H9 (cell line): ENCODE measurements at regions not wholly inside any gene's neighbourhood (a gene's known extent, or its start where the extent isn't known, plus 50 kb on each side); places are given as distances from the start of the nearest gene placed in this dataset.

ENCODE experiments used
- DNase-seq: peaks from one replicate; pipeline ENCODE4 v3.0.0-alpha.2; 2017
- H2AFZ ChIP-seq: one replicate; pipeline ENCODE4 v1.6.1; 2013; ENCODE audit warnings: mild to moderate bottlenecking, low read length, control low read depth, moderate library complexity
- H2AK5ac ChIP-seq: 2 replicates; pipeline ENCODE4 v1.6.1; 2013; ENCODE audit warnings: low read length, control low read depth, mixed read lengths; ENCODE audit not compliant: insufficient read length
- H2BK120ac ChIP-seq: one replicate; pipeline ENCODE4 v1.6.1; 2013; ENCODE audit warnings: low read depth, mild to moderate bottlenecking, low read length, control low read depth, inconsistent platforms; ENCODE audit not compliant: poor library complexity, severe bottlenecking
- H2BK12ac ChIP-seq: 2 replicates; pipeline ENCODE4 v1.6.1; 2013; ENCODE audit warnings: low read length, control low read depth, mixed read lengths, low read depth; ENCODE audit not compliant: insufficient read length
- H2BK15ac ChIP-seq: 2 replicates; pipeline ENCODE4 v1.6.1; 2013; ENCODE audit warnings: low read depth, low read length, control low read depth
- H2BK20ac ChIP-seq: one replicate; pipeline ENCODE4 v1.6.1; 2013; ENCODE audit warnings: low read depth, mild to moderate bottlenecking, low read length, control low read depth, inconsistent platforms; ENCODE audit not compliant: poor library complexity, severe bottlenecking
- H2BK5ac ChIP-seq: 2 replicates; pipeline ENCODE4 v1.6.1; 2013; ENCODE audit warnings: low read length, control low read depth, mixed read lengths; ENCODE audit not compliant: insufficient read length
- H3K14ac ChIP-seq: 2 replicates; pipeline ENCODE4 v1.6.1; 2013; ENCODE audit warnings: low read length, control low read depth; ENCODE audit not compliant: insufficient read depth
- H3K18ac ChIP-seq: 2 replicates; pipeline ENCODE4 v1.6.1; 2013; ENCODE audit warnings: low read depth, mild to moderate bottlenecking, mixed read lengths, low read length, control low read depth; ENCODE audit not compliant: insufficient read length
- H3K23ac ChIP-seq: 2 replicates; pipeline ENCODE4 v1.6.1; 2013; ENCODE audit warnings: low read length, control low read depth, mixed read lengths, low read depth; ENCODE audit not compliant: insufficient read length
- H3K23me2 ChIP-seq: 2 replicates; pipeline ENCODE4 v1.6.1; 2013; ENCODE audit warnings: low read depth, mild to moderate bottlenecking, mixed read lengths, low read length, control low read depth; ENCODE audit not compliant: insufficient read length, poor library complexity, severe bottlenecking
- H3K27ac ChIP-seq: 2 replicates; pipeline ENCODE4 v1.5.1; 2013; ENCODE audit warnings: low read length, control low read depth, mixed read lengths, low read depth; ENCODE audit not compliant: insufficient read length
- H3K27me3 ChIP-seq: 2 replicates; pipeline ENCODE4 v1.6.1; 2013; ENCODE audit warnings: low read length, control low read depth, inconsistent platforms; ENCODE audit not compliant: insufficient read depth
- H3K4ac ChIP-seq: 2 replicates; pipeline ENCODE4 v1.6.1; 2013; ENCODE audit warnings: low read depth, mild to moderate bottlenecking, control low read depth, inconsistent platforms, low read length, moderate library complexity
- H3K4me1 ChIP-seq: 2 replicates; pipeline ENCODE4 v1.6.1; 2013; ENCODE audit warnings: low read length, control low read depth, inconsistent platforms; ENCODE audit not compliant: insufficient read depth
- H3K4me2 ChIP-seq: 2 replicates; pipeline ENCODE4 v1.6.1; 2013; ENCODE audit warnings: low read length, control low read depth, mixed read lengths; ENCODE audit not compliant: insufficient read length, insufficient read depth
- H3K56ac ChIP-seq: 2 replicates; pipeline ENCODE4 v1.6.1; 2013; ENCODE audit warnings: low read depth, mild to moderate bottlenecking, mixed read lengths, low read length, control low read depth; ENCODE audit not compliant: insufficient read length
- H3K79me1 ChIP-seq: 2 replicates; pipeline ENCODE4 v1.6.1; 2013; ENCODE audit warnings: low read depth, mild to moderate bottlenecking, moderate library complexity, low read length, control low read depth, inconsistent platforms; ENCODE audit not compliant: insufficient read depth, poor library complexity, severe bottlenecking
- H3K79me2 ChIP-seq: 2 replicates; pipeline ENCODE4 v1.6.1; 2013; ENCODE audit warnings: low read length, control low read depth, inconsistent platforms; ENCODE audit not compliant: insufficient read depth
- H3K9ac ChIP-seq: 2 replicates; pipeline ENCODE4 v1.6.1; 2013; ENCODE audit warnings: low read length, control low read depth, mixed read lengths; ENCODE audit not compliant: insufficient read length; ENCODE audit errors: extremely low read depth
- H3K9me3 ChIP-seq: one replicate; pipeline ENCODE4 v1.6.1; 2013; ENCODE audit warnings: low read depth, low read length, inconsistent platforms; ENCODE audit not compliant: control insufficient read depth
- H3T11ph ChIP-seq: one replicate; pipeline ENCODE4 v1.6.1; 2013; ENCODE audit warnings: mild to moderate bottlenecking, low read length, control low read depth, inconsistent platforms
- H4K20me1 ChIP-seq: one replicate; pipeline ENCODE4 v1.6.1; 2013; ENCODE audit not compliant: control insufficient read depth, insufficient read length, insufficient read depth
- H4K5ac ChIP-seq: 2 replicates; pipeline ENCODE4 v1.6.1; 2013; ENCODE audit warnings: low read depth, mild to moderate bottlenecking, mixed read lengths, low read length, control low read depth; ENCODE audit not compliant: insufficient read length
- H4K8ac ChIP-seq: replicated peaks from 2 replicates; pipeline ENCODE4 v1.6.1; 2013; ENCODE audit warnings: low read length, control low read depth, mixed read lengths, low read depth; ENCODE audit not compliant: insufficient read length
- H4K91ac ChIP-seq: 2 replicates; pipeline ENCODE4 v1.6.1; 2013; ENCODE audit warnings: low read depth, mild to moderate bottlenecking, moderate library complexity, mixed read lengths, low read length, control low read depth; ENCODE audit not compliant: insufficient read length
- H3K27ac Mint-ChIP-seq, 3 experiments: 2 replicates in 2 of 3; 3 replicates in 1 of 3; pipeline ENCODE4 v1.8.0; 2020 to 2021; ENCODE audit warnings: mixed read lengths in 3 of 3, mild to moderate bottlenecking in 1 of 3, moderate library complexity in 1 of 3
- H3K27me3 Mint-ChIP-seq: 2 replicates; pipeline ENCODE4 v1.8.0; 2021; ENCODE audit warnings: low read depth, mild to moderate bottlenecking, moderate library complexity, mixed read lengths
- H3K36me3 Mint-ChIP-seq, 3 experiments: 2 replicates in 2 of 3; 3 replicates in 1 of 3; pipeline ENCODE4 v1.8.0; 2020 to 2021; ENCODE audit warnings: low read depth in 3 of 3, mixed read lengths in 3 of 3; ENCODE audit not compliant: insufficient read depth in 1 of 3
- H3K4me1 Mint-ChIP-seq, 2 experiments: 2 replicates each; pipeline ENCODE4 v1.8.0; 2020; ENCODE audit warnings: mixed read lengths in 2 of 2
- H3K4me3 Mint-ChIP-seq, 2 experiments: 2 replicates in 1 of 2; 3 replicates in 1 of 2; pipeline ENCODE4 v1.8.0; 2020 to 2021; ENCODE audit warnings: mild to moderate bottlenecking in 2 of 2, mixed read lengths in 2 of 2, moderate library complexity in 1 of 2
- H3K9me3 Mint-ChIP-seq, 2 experiments: 2 replicates in 1 of 2; 3 replicates in 1 of 2; pipeline ENCODE4 v1.8.0; 2020; ENCODE audit warnings: mild to moderate bottlenecking in 2 of 2, mixed read lengths in 2 of 2, moderate library complexity in 1 of 2
- WGBS: extraction: QIAGEN DNeasy Blood & Tissue Kit; methylation state at CpG from one replicate; pipeline ENCODE4 v1.1.7; 2013; ENCODE audit warnings: missing lambda C conversion rate, low lambda C conversion rate, mixed read lengths; ENCODE audit not compliant: insufficient read length; ENCODE audit errors: extremely low coverage; 5-methylcytosine and 5-hydroxymethylcytosine counted together
- TF ChIP-seq, protein P1 (sequence below): fragments of 200-600 bp; sonication (generic); conservative IDR thresholded peaks from 3 replicates; pipeline ENCODE4 v1.8.0; 2021; ENCODE audit warnings: antibody characterized with exemption, mild to moderate bottlenecking

DNA sequence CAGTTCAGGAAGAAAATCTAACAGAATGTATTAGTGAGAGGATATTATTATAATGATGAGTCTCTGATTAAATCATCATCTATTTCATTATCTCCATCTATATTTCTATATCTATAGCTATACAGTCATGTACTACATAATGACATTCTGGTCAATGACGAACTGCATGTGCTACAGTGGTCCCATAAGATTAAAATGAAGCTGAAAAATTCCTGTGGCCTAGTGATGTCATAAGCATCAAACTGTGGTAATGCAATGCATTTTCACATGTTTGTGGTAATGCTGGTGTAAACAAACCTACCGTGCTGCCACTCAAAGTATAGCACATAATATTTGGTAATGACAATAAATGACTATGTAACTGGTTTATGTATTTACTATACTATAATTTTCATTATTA, 1127.9 kb upstream of the CHAC2 start:
- Histone ChIP-seq H3K23me2 (no peaks in the 10 kb centered on the region), H3K18ac (no peak overlapping the region), H2AK5ac (no peak overlapping the region), H2BK120ac (no peak overlapping the region), H3K4me1 (no peaks in the 10 kb centered on the region), H4K91ac (no peak overlapping the region), H2BK12ac (no peak overlapping the region), H3K79me1 (no peaks in the 10 kb centered on the region), H3K9ac (no peak overlapping the region), H3K23ac (no peak overlapping the region), H2BK15ac (no peak overlapping the region), H4K5ac (no peak overlapping the region), H3K79me2 (no peaks in the 10 kb centered on the region), H3K27ac (no peak overlapping the region), H3K56ac (no peak overlapping the region), H4K8ac (no peak overlapping the region), H3K4ac (no peak overlapping the region), H3T11ph (no peak overlapping the region), H3K9me3 (no peaks in the 10 kb centered on the region), H4K20me1 (no peaks in the 10 kb centered on the region), H2BK5ac (no peak overlapping the region), H3K14ac (no peak overlapping the region), H3K4me2 (no peak overlapping the region), H3K27me3 (no peaks in the 10 kb centered on the region), H2AFZ (no peak overlapping the region), H2BK20ac (no peak overlapping the region)
- no peaks in the 10 kb centered on the region for H3K4me1 Mint-ChIP-seq
- H3K9me3 Mint-ChIP-seq: peaks cover 9% of the 10 kb centered on the region in 2 experiments; a peak in 4 of 5 replicates
- no peak overlapping the region for H3K27ac Mint-ChIP-seq
- peaks cover 0 to 16% (median 2%) of the 10 kb centered on the region in 3 experiments; a peak in 2 of 7 replicates for H3K36me3 Mint-ChIP-seq
- DNase-seq: no peak
- no CpG with 5 or more reads among the region's 2 CpGs for WGBS
- no peaks in the 10 kb centered on the region for H3K27me3 Mint-ChIP-seq
- H3K4me3 Mint-ChIP-seq: no peak overlapping the region
- TF ChIP-seq, protein P1, sequence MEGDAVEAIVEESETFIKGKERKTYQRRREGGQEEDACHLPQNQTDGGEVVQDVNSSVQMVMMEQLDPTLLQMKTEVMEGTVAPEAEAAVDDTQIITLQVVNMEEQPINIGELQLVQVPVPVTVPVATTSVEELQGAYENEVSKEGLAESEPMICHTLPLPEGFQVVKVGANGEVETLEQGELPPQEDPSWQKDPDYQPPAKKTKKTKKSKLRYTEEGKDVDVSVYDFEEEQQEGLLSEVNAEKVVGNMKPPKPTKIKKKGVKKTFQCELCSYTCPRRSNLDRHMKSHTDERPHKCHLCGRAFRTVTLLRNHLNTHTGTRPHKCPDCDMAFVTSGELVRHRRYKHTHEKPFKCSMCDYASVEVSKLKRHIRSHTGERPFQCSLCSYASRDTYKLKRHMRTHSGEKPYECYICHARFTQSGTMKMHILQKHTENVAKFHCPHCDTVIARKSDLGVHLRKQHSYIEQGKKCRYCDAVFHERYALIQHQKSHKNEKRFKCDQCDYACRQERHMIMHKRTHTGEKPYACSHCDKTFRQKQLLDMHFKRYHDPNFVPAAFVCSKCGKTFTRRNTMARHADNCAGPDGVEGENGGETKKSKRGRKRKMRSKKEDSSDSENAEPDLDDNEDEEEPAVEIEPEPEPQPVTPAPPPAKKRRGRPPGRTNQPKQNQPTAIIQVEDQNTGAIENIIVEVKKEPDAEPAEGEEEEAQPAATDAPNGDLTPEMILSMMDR: no peak
